Mammary epithelial cell (primary cell): ENCODE measurements at regions not wholly inside any gene's neighbourhood (a gene's known extent, or its start where the extent isn't known, plus 50 kb on each side); places are given as distances from the start of the nearest gene placed in this dataset.

Experiments used
- EZH2 ChIP-seq: IDR thresholded peaks from 2 replicates; pipeline ENCODE4 v1.6.1; 2012; ENCODE audit warnings: low read length, inconsistent platforms, borderline replicate concordance
- TF ChIP-seq, protein P1 (sequence below), 2 donors: IDR thresholded peaks in 1 of 2; conservative IDR thresholded peaks in 1 of 2; 2 replicates each; pipeline ENCODE4 v1.5.1; 2011 to 2012; ENCODE audit warnings: inconsistent platforms in 2 of 2, low read length in 2 of 2, mild to moderate bottlenecking in 2 of 2, control low read depth in 1 of 2, low read depth in 1 of 2; ENCODE audit not compliant: insufficient read depth in 1 of 2; ENCODE audit errors: extremely low read depth in 1 of 2

- TF ChIP-seq, protein P1, sequence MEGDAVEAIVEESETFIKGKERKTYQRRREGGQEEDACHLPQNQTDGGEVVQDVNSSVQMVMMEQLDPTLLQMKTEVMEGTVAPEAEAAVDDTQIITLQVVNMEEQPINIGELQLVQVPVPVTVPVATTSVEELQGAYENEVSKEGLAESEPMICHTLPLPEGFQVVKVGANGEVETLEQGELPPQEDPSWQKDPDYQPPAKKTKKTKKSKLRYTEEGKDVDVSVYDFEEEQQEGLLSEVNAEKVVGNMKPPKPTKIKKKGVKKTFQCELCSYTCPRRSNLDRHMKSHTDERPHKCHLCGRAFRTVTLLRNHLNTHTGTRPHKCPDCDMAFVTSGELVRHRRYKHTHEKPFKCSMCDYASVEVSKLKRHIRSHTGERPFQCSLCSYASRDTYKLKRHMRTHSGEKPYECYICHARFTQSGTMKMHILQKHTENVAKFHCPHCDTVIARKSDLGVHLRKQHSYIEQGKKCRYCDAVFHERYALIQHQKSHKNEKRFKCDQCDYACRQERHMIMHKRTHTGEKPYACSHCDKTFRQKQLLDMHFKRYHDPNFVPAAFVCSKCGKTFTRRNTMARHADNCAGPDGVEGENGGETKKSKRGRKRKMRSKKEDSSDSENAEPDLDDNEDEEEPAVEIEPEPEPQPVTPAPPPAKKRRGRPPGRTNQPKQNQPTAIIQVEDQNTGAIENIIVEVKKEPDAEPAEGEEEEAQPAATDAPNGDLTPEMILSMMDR (conservative IDR thresholded peaks at IDR 0.05 in 1 of 2, IDR thresholded peaks at IDR 0.05 in 1 of 2; ENCODE audit: extremely low read depth in 1 of 2, insufficient read depth in 1 of 2, low read depth in 1 of 2, low read length in 2 of 2), result no peak
- TF ChIP-seq EZH2, result no peak
Observed at GRCh38 chr20:18922898-18923297, 109.3 kb downstream of the SCP2D1 start.
